SU-DHL-6 (cell line): ENCODE measurements at regions not wholly inside any gene's neighbourhood (a gene's known extent, or its start where the extent isn't known, plus 50 kb on each side); places are given as distances from the start of the nearest gene placed in this dataset.

ENCODE experiments used
- H2AFZ ChIP-seq: fragments of 200-600 bp; sonication (generic); 2 replicates; pipeline ENCODE4 v1.6.1; 2014; ENCODE audit warnings: low read depth, mild to moderate bottlenecking, moderate library complexity, mixed read lengths, antibody characterized with exemption, low read length; ENCODE audit not compliant: severe bottlenecking
- H3F3A ChIP-seq: fragments of 200-600 bp; shearing (Covaris generic); 2 replicates; pipeline ENCODE4 v1.6.0; 2016; ENCODE audit warnings: antibody characterized with exemption, mild to moderate bottlenecking; ENCODE audit not compliant: insufficient read depth
- H3K27ac ChIP-seq: fragments of 200-600 bp; sonication (generic); 2 replicates; pipeline ENCODE4 v1.5.1; 2016; ENCODE audit warnings: low read depth, mild to moderate bottlenecking, low read length, moderate library complexity, mixed read lengths
- H3K27me3 ChIP-seq: fragments of 200-600 bp; sonication (generic), shearing (Covaris generic); 2 replicates; pipeline ENCODE4 v1.6.0; 2014; ENCODE audit warnings: mild to moderate bottlenecking, low read length
- H3K36me3 ChIP-seq: fragments of 200-600 bp; sonication (generic); 2 replicates; pipeline ENCODE4 v1.6.1; 2014; ENCODE audit warnings: mild to moderate bottlenecking, low read length, mixed read lengths
- H3K4me2 ChIP-seq: fragments of 300-600, 200-600 bp; shearing (Covaris generic), sonication (generic); 2 replicates; pipeline ENCODE4 v1.6.0; 2014; ENCODE audit warnings: low read length, low read depth, mild to moderate bottlenecking; ENCODE audit not compliant: poor library complexity, severe bottlenecking
- H3K4me3 ChIP-seq: fragments of 200-600 bp; sonication (generic); 2 replicates; pipeline ENCODE4 v1.5.1; 2014; ENCODE audit warnings: antibody characterized with exemption, low read length, mild to moderate bottlenecking, mixed read lengths; ENCODE audit not compliant: insufficient read depth, poor library complexity, severe bottlenecking
- H3K79me2 ChIP-seq: fragments of 200-600 bp; sonication (generic); 2 replicates; pipeline ENCODE4 v1.6.1; 2014; ENCODE audit warnings: mild to moderate bottlenecking, low read length, moderate library complexity; ENCODE audit not compliant: insufficient read depth
- H3K9ac ChIP-seq: fragments of 200-600 bp; sonication (generic); 2 replicates; pipeline ENCODE4 v1.7.0; 2014; ENCODE audit warnings: mild to moderate bottlenecking, low read length
- H3K9me2 ChIP-seq: fragments of 200-600 bp; sonication (generic); replicated peaks from 2 replicates; pipeline ENCODE4 v1.6.1; 2014; ENCODE audit warnings: low read length; ENCODE audit not compliant: insufficient read depth
- H3K9me3 ChIP-seq: fragments of 200-600 bp; sonication (generic); 2 replicates; pipeline ENCODE4 v1.6.1; 2014; ENCODE audit warnings: low read length, mixed read lengths; ENCODE audit not compliant: insufficient read depth
- H4K20me1 ChIP-seq: fragments of 200-600 bp; sonication (generic); 2 replicates; pipeline ENCODE4 v1.6.1; 2014; ENCODE audit warnings: low read depth, mild to moderate bottlenecking, antibody characterized with exemption, low read length, moderate library complexity, mixed read lengths
- EZH2phosphoT487 ChIP-seq: fragments of 200-600 bp; sonication (generic), shearing (Covaris generic); conservative IDR thresholded peaks from 2 replicates; pipeline ENCODE4 v1.6.1; 2018; ENCODE audit warnings: mild to moderate bottlenecking, antibody characterized with exemption, low read length, moderate library complexity, mixed read lengths
- TF ChIP-seq, protein P1 (sequence below): fragments of 200-600 bp; sonication (generic); IDR thresholded peaks from one replicate; pipeline ENCODE4 v1.5.1; 2017; ENCODE audit warnings: antibody characterized with exemption, mild to moderate bottlenecking, low read length, moderate library complexity; ENCODE audit not compliant: insufficient read depth, poor library complexity, severe bottlenecking

DNA sequence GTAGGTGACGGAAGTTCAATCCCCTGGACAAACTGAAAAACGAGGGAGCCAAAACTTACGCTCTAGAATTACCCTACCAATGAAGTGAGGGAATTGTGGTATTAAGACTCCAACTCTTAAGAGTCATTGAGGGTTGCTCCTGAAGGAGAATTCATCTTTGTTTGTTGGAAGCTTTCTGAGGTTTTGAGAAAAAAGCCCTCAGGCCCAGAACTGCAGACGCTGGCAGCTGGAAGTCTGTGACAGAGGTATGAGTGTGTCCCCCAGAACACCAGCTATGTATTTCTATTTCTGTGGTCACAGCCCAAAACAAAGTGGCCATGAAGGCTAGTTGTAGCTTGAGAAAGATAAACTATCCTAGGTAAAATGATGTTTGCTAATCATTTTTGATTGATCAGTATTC, 438.8 kb upstream of the B3GALT2 start:
- Histone ChIP-seq H2AFZ (no peak overlapping the region), H3K9ac (no peak overlapping the region), H4K20me1 (no peaks in the 10 kb centered on the region), H3K79me2 (no peaks in the 10 kb centered on the region), H3K9me3 (no peaks in the 10 kb centered on the region), H3K9me2 (no peaks in the 10 kb centered on the region), H3K4me2 (no peak overlapping the region), H3F3A (no peaks in the 10 kb centered on the region), H3K27ac (no peak overlapping the region), H3K36me3 (no peaks in the 10 kb centered on the region), H3K27me3 (no peaks in the 10 kb centered on the region), H3K4me3 (no peak overlapping the region)
- TF ChIP-seq EZH2phosphoT487: no peak
- TF ChIP-seq, protein P1, sequence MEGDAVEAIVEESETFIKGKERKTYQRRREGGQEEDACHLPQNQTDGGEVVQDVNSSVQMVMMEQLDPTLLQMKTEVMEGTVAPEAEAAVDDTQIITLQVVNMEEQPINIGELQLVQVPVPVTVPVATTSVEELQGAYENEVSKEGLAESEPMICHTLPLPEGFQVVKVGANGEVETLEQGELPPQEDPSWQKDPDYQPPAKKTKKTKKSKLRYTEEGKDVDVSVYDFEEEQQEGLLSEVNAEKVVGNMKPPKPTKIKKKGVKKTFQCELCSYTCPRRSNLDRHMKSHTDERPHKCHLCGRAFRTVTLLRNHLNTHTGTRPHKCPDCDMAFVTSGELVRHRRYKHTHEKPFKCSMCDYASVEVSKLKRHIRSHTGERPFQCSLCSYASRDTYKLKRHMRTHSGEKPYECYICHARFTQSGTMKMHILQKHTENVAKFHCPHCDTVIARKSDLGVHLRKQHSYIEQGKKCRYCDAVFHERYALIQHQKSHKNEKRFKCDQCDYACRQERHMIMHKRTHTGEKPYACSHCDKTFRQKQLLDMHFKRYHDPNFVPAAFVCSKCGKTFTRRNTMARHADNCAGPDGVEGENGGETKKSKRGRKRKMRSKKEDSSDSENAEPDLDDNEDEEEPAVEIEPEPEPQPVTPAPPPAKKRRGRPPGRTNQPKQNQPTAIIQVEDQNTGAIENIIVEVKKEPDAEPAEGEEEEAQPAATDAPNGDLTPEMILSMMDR: no peak

DNA sequence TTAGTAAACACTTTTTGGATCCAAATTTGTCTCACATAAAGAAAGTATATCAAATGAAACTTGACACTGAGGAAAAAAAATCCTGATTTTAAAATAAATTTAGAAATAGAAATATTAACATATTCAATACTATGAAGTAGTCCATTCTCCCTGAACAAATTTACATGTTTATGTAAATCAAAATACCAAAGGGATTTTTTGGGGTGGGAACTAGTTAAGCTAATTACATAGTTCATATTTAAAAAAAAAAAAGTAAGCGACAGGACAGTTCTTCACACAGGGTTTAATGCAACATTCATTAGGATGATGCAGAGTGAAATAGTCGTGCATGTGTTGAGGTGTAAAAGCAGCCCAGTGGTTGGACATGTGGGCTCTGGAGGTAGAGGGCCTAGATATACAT, 433.5 kb upstream of the B3GALT2 start:
- H3K9me3 ChIP-seq: no peaks in the 10 kb centered on the region
- no peak overlapping the region for H3K27ac ChIP-seq
- TF ChIP-seq, protein P1: no peak
- no peak for TF ChIP-seq EZH2phosphoT487
- H3K4me2 ChIP-seq: no peak overlapping the region
- H3K9me2 ChIP-seq: no peaks in the 10 kb centered on the region
- H3K79me2 ChIP-seq: no peaks in the 10 kb centered on the region
- no peaks in the 10 kb centered on the region for H3K27me3 ChIP-seq
- no peak overlapping the region for H3K4me3 ChIP-seq
- H4K20me1 ChIP-seq: no peaks in the 10 kb centered on the region
- H3F3A ChIP-seq: no peaks in the 10 kb centered on the region
- no peaks in the 10 kb centered on the region for H3K36me3 ChIP-seq
- no peak overlapping the region for H2AFZ ChIP-seq
- H3K9ac ChIP-seq: no peak overlapping the region

DNA sequence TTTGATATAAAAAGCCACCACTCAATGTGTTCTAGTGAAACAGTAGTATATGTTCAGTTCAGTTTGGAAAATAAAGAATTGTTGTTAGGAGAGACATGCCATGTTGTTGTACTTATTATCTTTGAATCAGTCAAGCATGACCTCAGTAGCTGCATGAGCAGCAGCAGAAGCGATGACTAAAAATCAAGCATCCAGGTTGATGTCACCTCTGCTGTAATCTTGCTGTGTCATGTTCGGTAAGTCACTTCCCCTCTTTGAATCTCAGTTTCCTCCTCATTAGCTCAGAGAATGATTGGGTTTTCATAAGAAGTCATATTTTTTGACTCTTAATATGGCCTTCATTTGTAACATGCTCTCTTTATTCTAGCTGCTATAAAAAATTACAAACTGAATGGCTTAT, 428.4 kb upstream of the B3GALT2 start:
- no peak for TF ChIP-seq EZH2phosphoT487
- TF ChIP-seq, protein P1: no peak
- no peaks in the 10 kb centered on the region for H3K27me3 ChIP-seq
- no peak overlapping the region for H3K27ac ChIP-seq
- no peaks in the 10 kb centered on the region for H4K20me1 ChIP-seq
- no peaks in the 10 kb centered on the region for H3K79me2 ChIP-seq
- no peak overlapping the region for H3K4me3 ChIP-seq
- no peaks in the 10 kb centered on the region for H3K9me2 ChIP-seq
- H3K36me3 ChIP-seq: no peaks in the 10 kb centered on the region
- H3F3A ChIP-seq: no peaks in the 10 kb centered on the region
- no peaks in the 10 kb centered on the region for H3K9me3 ChIP-seq
- no peak overlapping the region for H3K9ac ChIP-seq
- peak overlapping the region; percentile 24 for H3K4me2 ChIP-seq
- peak overlapping the region; percentile 67 for H2AFZ ChIP-seq

DNA sequence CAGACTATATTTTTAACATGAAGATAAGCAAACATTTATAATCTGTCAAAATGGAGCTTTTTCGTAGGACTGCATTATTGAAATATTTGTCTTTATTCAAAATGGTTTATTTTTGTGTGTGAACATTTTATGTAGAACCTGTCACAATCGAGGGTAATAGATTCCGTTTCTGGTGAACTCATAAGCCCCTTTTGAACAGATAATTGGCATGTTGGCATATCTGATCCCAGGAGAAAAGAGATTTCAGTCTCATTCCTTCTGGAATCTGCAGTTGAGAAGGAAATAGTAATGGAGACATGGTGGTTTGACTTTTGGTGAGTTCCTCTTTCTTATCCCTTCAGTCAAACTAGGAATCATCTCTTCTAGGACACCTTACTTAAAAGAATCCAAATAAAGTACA, 427.9 kb upstream of the B3GALT2 start:
- Histone ChIP-seq H3F3A (no peaks in the 10 kb centered on the region), H3K27ac (no peak overlapping the region), H3K9me3 (no peaks in the 10 kb centered on the region), H4K20me1 (no peaks in the 10 kb centered on the region), H3K9me2 (no peaks in the 10 kb centered on the region), H2AFZ (peak overlapping the region; percentile 67), H3K79me2 (no peaks in the 10 kb centered on the region), H3K4me2 (peak overlapping the region; percentile 24), H3K4me3 (no peak overlapping the region), H3K9ac (no peak overlapping the region), H3K36me3 (no peaks in the 10 kb centered on the region), H3K27me3 (no peaks in the 10 kb centered on the region)
- TF ChIP-seq EZH2phosphoT487: no peak
- TF ChIP-seq, protein P1: no peak
